Stimulated activated naive B cell treated with anti-CD40 and anti-IgM and Interleukin-4, amounts not matched to agents 10 μg/mL and 1 μg/mL and 100 μg/mL, for 72 hours (primary cell): ENCODE measurements at regions not wholly inside any gene's neighbourhood (a gene's known extent, or its start where the extent isn't known, plus 50 kb on each side); places are given as distances from the start of the nearest gene placed in this dataset.
"Not testable (repeated sequence)": the region's sequence is repeated elsewhere in the genome, so short reads cannot be mapped to it uniquely, and the experiment has no call there.

ENCODE experiments used
- ATAC-seq, 2 donors: fragments of 150-1000 bp; cut with Tn5 transposase; replicated peaks; 2 replicates each; pipeline ENCODE4 v1.10.0; 2021; ENCODE audit warnings: moderate library complexity in 1 of 2
- DNase-seq: peaks from one replicate; pipeline ENCODE4 v3.0.0; 2021
- H3K27ac Mint-ChIP-seq: one replicate; pipeline ENCODE4 v1.8.0; 2022; ENCODE audit warnings: mild to moderate bottlenecking, mixed read lengths
- H3K27me3 Mint-ChIP-seq, 2 donors: one replicate each; pipeline ENCODE4 v1.8.0; 2022; ENCODE audit warnings: mixed read lengths in 2 of 2
- H3K36me3 Mint-ChIP-seq, 2 donors: one replicate each; pipeline ENCODE4 v1.8.0; 2022; ENCODE audit warnings: mixed read lengths in 2 of 2, mild to moderate bottlenecking in 1 of 2
- H3K4me1 Mint-ChIP-seq, 2 donors: one replicate each; pipeline ENCODE4 v1.8.0; 2022; ENCODE audit warnings: mixed read lengths in 2 of 2, mild to moderate bottlenecking in 1 of 2
- H3K4me3 Mint-ChIP-seq, 2 donors: one replicate each; pipeline ENCODE4 v1.8.0; 2022; ENCODE audit warnings: mild to moderate bottlenecking in 2 of 2, mixed read lengths in 2 of 2, moderate library complexity in 1 of 2
- H3K9me3 Mint-ChIP-seq, 2 donors: one replicate each; pipeline ENCODE4 v1.8.0; 2022; ENCODE audit warnings: mixed read lengths in 2 of 2, mild to moderate bottlenecking in 1 of 2

GRCh38 chr5:135156715-135157404 is 122.8 kb upstream of the PITX1 start:
- no peaks in the 10 kb centered on the region for H3K4me1 Mint-ChIP-seq
- peaks cover 6 to 7% of the 10 kb centered on the region in 2 donors for H3K36me3 Mint-ChIP-seq
- no peak overlapping the region for H3K4me3 Mint-ChIP-seq
- DNase-seq (no peak), ATAC-seq (no peak)
- H3K27me3 Mint-ChIP-seq: peaks cover 17 to 28% of the 10 kb centered on the region in 2 donors
- H3K9me3 Mint-ChIP-seq: peaks cover 26% of the 10 kb centered on the region in 2 donors
- no peak overlapping the region for H3K27ac Mint-ChIP-seq

GRCh38 chr5:135156337-135156714 is 122.3 kb upstream of the PITX1 start:
- no peaks in the 10 kb centered on the region for H3K4me1 Mint-ChIP-seq
- H3K4me3 Mint-ChIP-seq: no peak overlapping the region
- H3K27me3 Mint-ChIP-seq: peaks cover 17 to 27% of the 10 kb centered on the region in 2 donors
- no peak overlapping the region for H3K27ac Mint-ChIP-seq
- DNase-seq (no peak), ATAC-seq (no peak)
- H3K36me3 Mint-ChIP-seq: peaks cover 6 to 7% of the 10 kb centered on the region in 2 donors
- peaks cover 26% of the 10 kb centered on the region in 2 donors for H3K9me3 Mint-ChIP-seq

- no peaks in the 10 kb centered on the region for H3K4me1 Mint-ChIP-seq
- no peak overlapping the region for H3K4me3 Mint-ChIP-seq
- no peak overlapping the region for H3K27ac Mint-ChIP-seq
- H3K36me3 Mint-ChIP-seq: peaks cover 6 to 7% of the 10 kb centered on the region in 2 donors
- DNase-seq (no peak), ATAC-seq (no peak)
- peaks cover 17 to 21% of the 10 kb centered on the region in 2 donors for H3K27me3 Mint-ChIP-seq
- peaks cover 26% of the 10 kb centered on the region in 2 donors for H3K9me3 Mint-ChIP-seq
Measured at GRCh38 chr5:135155616-135156214, 121.7 kb upstream of the PITX1 start.

- Mint-ChIP-seq H3K36me3 (peaks cover 6 to 7% of the 10 kb centered on the region in 2 donors), H3K9me3 (peaks cover 24 to 26% of the 10 kb centered on the region in 2 donors), H3K4me3 (no peak overlapping the region)
Measured at GRCh38 chr5:135154961-135155360, 120.9 kb upstream of the PITX1 start.

GRCh38 chr5:135154197-135154596 is 120.2 kb upstream of the PITX1 start:
- DNase-seq (no peak), ATAC-seq (no peak)
- Mint-ChIP-seq H3K27ac (no peak overlapping the region), H3K9me3 (peaks cover 19 to 21% of the 10 kb centered on the region in 2 donors), H3K4me1 (no peaks in the 10 kb centered on the region), H3K36me3 (peaks cover 5 to 7% of the 10 kb centered on the region in 2 donors), H3K4me3 (no peak overlapping the region), H3K27me3 (peaks cover 13 to 15% of the 10 kb centered on the region in 2 donors)

More at GRCh38 chr5:135154961-135155360, 120.9 kb upstream of the PITX1 start:
- DNase-seq (no peak), ATAC-seq (no peak)
- peaks cover 15 to 17% of the 10 kb centered on the region in 2 donors for H3K27me3 Mint-ChIP-seq
- H3K4me1 Mint-ChIP-seq: no peaks in the 10 kb centered on the region
- H3K27ac Mint-ChIP-seq: no peak overlapping the region

GRCh38 chr5:135153661-135154060 is 119.6 kb upstream of the PITX1 start:
- DNase-seq (no peak), ATAC-seq (no peak)
- Mint-ChIP-seq H3K9me3 (peaks cover 14 to 16% of the 10 kb centered on the region in 2 donors), H3K4me3 (no peak overlapping the region), H3K4me1 (no peaks in the 10 kb centered on the region), H3K27ac (no peak overlapping the region), H3K27me3 (peaks cover 13 to 19% of the 10 kb centered on the region in 2 donors), H3K36me3 (peaks cover 0 to 7% of the 10 kb centered on the region in 2 donors)

- ATAC-seq: no peak
- Mint-ChIP-seq H3K9me3 (peaks cover 13% of the 10 kb centered on the region in 2 donors), H3K4me1 (no peaks in the 10 kb centered on the region), H3K27ac (no peak overlapping the region), H3K4me3 (no peak overlapping the region), H3K27me3 (peaks cover 13 to 21% of the 10 kb centered on the region in 2 donors), H3K36me3 (peaks cover 0 to 7% of the 10 kb centered on the region in 2 donors)
- DNase-seq: no peak
Measured at GRCh38 chr5:135153259-135153658, 119.2 kb upstream of the PITX1 start.

- peaks cover 17 to 37% of the 10 kb centered on the region in 2 donors for H3K27me3 Mint-ChIP-seq
- not testable (repeated sequence) for H3K9me3 Mint-ChIP-seq, H3K4me1 Mint-ChIP-seq, H3K27ac Mint-ChIP-seq, H3K4me3 Mint-ChIP-seq, DNase-seq, H3K36me3 Mint-ChIP-seq, ATAC-seq
Measured at GRCh38 chr5:135151660-135152059, 117.6 kb upstream of the PITX1 start.

GRCh38 chr5:135151256-135151655 is 117.2 kb upstream of the PITX1 start:
- H3K4me3 Mint-ChIP-seq: no peak overlapping the region
- no peak for ATAC-seq
- no peak for DNase-seq
- no peak overlapping the region for H3K27ac Mint-ChIP-seq
- H3K9me3 Mint-ChIP-seq: peaks cover 6 to 8% of the 10 kb centered on the region in 2 donors
- peaks cover 17 to 41% of the 10 kb centered on the region in 2 donors for H3K27me3 Mint-ChIP-seq
- no peaks in the 10 kb centered on the region for H3K4me1 Mint-ChIP-seq
- no peaks in the 10 kb centered on the region for H3K36me3 Mint-ChIP-seq

GRCh38 chr5:135150767-135151166 is 116.7 kb upstream of the PITX1 start:
- Mint-ChIP-seq H3K36me3 (no peaks in the 10 kb centered on the region), H3K9me3 (peaks cover 6 to 8% of the 10 kb centered on the region in 2 donors), H3K27me3 (peaks cover 17 to 39% of the 10 kb centered on the region in 2 donors), H3K4me1 (no peaks in the 10 kb centered on the region), H3K4me3 (no peak overlapping the region), H3K27ac (no peak overlapping the region)
- no peak for DNase-seq
- no peak for ATAC-seq

- no peak for DNase-seq
- ATAC-seq: no peak
- H3K27ac Mint-ChIP-seq: no peak overlapping the region
Measured at GRCh38 chr5:135149956-135150723, 116.1 kb upstream of the PITX1 start.

GRCh38 chr5:135149229-135149955 is 115.4 kb upstream of the PITX1 start:
- Mint-ChIP-seq H3K4me3 (no peak overlapping the region), H3K9me3 (peaks cover 7 to 8% of the 10 kb centered on the region in 2 donors), H3K27me3 (peaks cover 17 to 40% of the 10 kb centered on the region in 2 donors), H3K4me1 (no peaks in the 10 kb centered on the region), H3K27ac (no peak overlapping the region), H3K36me3 (no peaks in the 10 kb centered on the region)
- no peak for ATAC-seq
- DNase-seq: no peak

More at GRCh38 chr5:135149956-135150723, 116.1 kb upstream of the PITX1 start:
- Mint-ChIP-seq H3K4me1 (no peaks in the 10 kb centered on the region), H3K36me3 (no peaks in the 10 kb centered on the region), H3K4me3 (no peak overlapping the region), H3K27me3 (peaks cover 17 to 37% of the 10 kb centered on the region in 2 donors), H3K9me3 (peaks cover 6 to 8% of the 10 kb centered on the region in 2 donors)

- no peaks in the 10 kb centered on the region for H3K4me1 Mint-ChIP-seq
- H3K9me3 Mint-ChIP-seq: peaks cover 8% of the 10 kb centered on the region in 2 donors
- no peak overlapping the region for H3K27ac Mint-ChIP-seq
- peaks cover 7 to 41% of the 10 kb centered on the region in 2 donors for H3K27me3 Mint-ChIP-seq
- ATAC-seq (no peak), DNase-seq (no peak)
- H3K36me3 Mint-ChIP-seq: no peaks in the 10 kb centered on the region
- no peak overlapping the region for H3K4me3 Mint-ChIP-seq
Measured at GRCh38 chr5:135147294-135148090, 113.5 kb upstream of the PITX1 start.
